DND-41 (cell line): ENCODE measurements at regions not wholly inside any gene's neighbourhood (a gene's known extent, or its start where the extent isn't known, plus 50 kb on each side); places are given as distances from the start of the nearest gene placed in this dataset.

Source experiments
- EZH2 ChIP-seq: IDR thresholded peaks from 3 replicates; pipeline ENCODE4 v1.6.1; 2012; ENCODE audit warnings: borderline replicate concordance, low read depth, mild to moderate bottlenecking, moderate library complexity, low read length, inconsistent platforms; ENCODE audit not compliant: severe bottlenecking
- TF ChIP-seq, protein P1 (sequence below): IDR thresholded peaks from 2 replicates; pipeline ENCODE4 v1.5.1; 2012; ENCODE audit warnings: borderline replicate concordance, low read length, moderate library complexity, mild to moderate bottlenecking; ENCODE audit not compliant: poor library complexity, severe bottlenecking; ENCODE audit errors: extremely low read depth

- TF ChIP-seq, protein P1, sequence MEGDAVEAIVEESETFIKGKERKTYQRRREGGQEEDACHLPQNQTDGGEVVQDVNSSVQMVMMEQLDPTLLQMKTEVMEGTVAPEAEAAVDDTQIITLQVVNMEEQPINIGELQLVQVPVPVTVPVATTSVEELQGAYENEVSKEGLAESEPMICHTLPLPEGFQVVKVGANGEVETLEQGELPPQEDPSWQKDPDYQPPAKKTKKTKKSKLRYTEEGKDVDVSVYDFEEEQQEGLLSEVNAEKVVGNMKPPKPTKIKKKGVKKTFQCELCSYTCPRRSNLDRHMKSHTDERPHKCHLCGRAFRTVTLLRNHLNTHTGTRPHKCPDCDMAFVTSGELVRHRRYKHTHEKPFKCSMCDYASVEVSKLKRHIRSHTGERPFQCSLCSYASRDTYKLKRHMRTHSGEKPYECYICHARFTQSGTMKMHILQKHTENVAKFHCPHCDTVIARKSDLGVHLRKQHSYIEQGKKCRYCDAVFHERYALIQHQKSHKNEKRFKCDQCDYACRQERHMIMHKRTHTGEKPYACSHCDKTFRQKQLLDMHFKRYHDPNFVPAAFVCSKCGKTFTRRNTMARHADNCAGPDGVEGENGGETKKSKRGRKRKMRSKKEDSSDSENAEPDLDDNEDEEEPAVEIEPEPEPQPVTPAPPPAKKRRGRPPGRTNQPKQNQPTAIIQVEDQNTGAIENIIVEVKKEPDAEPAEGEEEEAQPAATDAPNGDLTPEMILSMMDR: no peak
- no peak for TF ChIP-seq EZH2
These were observed 1569.7 kb upstream of the IGFBP7 start for GRCh38 chr4:58679886-58680285.
